Non-pigmented ciliary epithelial cell (primary cell): ENCODE measurements at regions not wholly inside any gene's neighbourhood (a gene's known extent, or its start where the extent isn't known, plus 50 kb on each side); places are given as distances from the start of the nearest gene placed in this dataset.
"Not testable (repeated sequence)": the region's sequence is repeated elsewhere in the genome, so short reads cannot be mapped to it uniquely, and the experiment has no call there.

Source experiments
- DNase-seq: peaks from one replicate; pipeline ENCODE4 v3.0.0-alpha.2; 2010; ENCODE audit warnings: low read depth

GRCh38 chr1:79220509-79220908, 214.0 kb upstream of the ADGRL4 start:
- no peak for DNase-seq

GRCh38 chr1:79215311-79215710, 208.8 kb upstream of the ADGRL4 start:
- no peak for DNase-seq

GRCh38 chr1:79207786-79208185, 201.3 kb upstream of the ADGRL4 start:
- DNase-seq = no peak

- no peak for DNase-seq
Observed at GRCh38 chr1:79207331-79207730, 200.8 kb upstream of the ADGRL4 start.

GRCh38 chr1:79204779-79205479, 198.4 kb upstream of the ADGRL4 start:
- DNase-seq = no peak

GRCh38 chr1:79198832-79199231, 192.3 kb upstream of the ADGRL4 start:
- DNase-seq = peak; percentile 26

GRCh38 chr1:79197421-79197820, 190.9 kb upstream of the ADGRL4 start:
- no peak for DNase-seq

DNA sequence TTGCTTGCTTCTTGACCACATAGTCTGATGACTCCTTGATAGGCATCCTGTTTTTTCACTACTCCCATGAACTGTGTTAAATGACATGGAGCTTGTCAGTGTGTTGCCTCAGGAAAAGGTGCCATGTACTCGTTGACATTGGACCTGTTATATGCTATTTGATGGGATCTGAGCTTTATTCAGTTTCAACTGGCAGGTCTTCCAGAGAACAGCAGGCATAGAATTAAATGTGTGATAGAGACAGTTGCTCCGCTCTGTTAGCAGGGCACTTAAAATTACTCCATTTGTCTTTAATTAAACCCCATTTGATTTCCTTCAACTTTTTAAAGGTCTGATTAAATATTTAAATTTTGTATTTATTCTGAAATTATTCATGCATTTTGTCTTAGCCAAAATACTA, 189.7 kb upstream of the ADGRL4 start:
- DNase-seq = no peak

DNA sequence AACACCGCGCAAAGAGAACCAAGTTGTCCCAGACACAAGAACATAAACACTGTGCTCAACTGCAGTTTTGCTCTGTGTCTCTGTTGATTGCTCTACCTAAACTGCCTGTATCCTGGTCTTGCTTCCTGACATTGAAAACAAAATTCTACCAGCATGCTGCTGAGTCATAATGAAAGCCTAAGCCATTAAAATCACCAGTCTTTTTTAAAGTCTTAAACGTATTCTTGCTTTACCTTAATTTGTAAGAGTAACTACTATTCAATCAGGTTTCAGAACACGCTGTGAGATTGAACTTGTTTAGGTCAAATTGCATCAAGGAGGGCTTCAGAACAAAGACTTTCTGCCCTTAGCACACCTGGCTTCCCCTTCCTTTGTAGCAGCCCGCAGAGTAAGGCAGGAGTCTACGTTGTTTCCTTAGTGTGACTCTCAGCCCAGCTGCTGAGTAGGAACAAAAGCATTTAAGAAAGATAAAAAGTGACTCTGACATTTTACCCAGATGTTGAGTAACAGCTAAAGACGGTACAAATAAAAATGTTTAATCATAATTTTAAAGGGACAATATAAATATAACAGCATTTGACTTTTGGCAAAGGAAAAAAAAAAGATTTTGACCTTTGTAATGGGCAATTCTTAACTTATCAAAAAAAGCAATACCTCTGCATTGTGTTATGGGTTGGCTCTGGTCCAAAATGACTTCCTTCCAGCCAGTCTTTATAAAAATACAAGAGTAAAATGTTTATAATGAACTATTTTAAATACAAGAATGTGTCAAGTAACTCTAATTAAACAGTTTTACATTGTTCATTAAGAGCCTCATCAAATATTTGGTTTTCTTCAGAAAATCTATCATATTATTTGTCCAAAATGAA, 186.9 kb upstream of the ADGRL4 start:
- peak; percentile 54 for DNase-seq

DNA sequence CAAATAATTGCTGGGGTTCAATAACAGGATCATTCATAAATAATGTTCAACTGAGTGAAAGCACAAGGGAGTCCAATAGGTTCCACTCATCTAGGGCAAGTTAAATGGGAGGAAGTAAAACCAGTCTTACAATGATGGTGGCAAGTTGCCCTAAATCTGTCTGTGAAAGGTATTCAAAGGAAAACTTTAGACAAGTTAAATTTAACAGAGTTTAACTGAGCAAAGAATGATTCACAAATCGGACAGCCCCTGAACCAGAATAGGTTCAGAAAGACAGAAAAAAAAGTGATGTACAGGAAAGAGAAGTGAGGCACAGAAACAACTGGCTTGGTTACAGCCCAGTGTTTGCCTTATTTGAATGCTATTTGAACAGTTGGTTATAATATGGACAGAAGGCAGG, 183.5 kb upstream of the ADGRL4 start:
- no peak for DNase-seq

DNA sequence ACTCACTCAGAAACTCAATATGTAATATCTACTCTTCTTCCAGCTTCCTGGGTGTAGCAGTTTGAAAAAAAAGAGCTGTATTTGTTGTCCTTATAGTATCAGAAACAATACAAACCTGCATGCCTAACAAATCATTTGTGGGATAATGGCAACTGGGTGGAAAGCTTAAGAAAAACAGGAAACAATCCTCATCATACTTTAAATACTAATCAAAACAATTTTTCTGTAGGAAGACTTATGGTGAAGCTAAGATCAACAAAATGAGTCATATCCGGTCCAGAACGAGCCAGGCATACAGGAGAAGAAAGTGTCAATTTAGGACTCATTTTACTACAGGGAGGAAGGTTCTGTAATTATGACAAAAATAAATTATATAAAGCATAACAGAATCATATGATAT, 181.8 kb upstream of the ADGRL4 start:
- peak; percentile 28 for DNase-seq

GRCh38 chr1:79186260-79186659, 179.7 kb upstream of the ADGRL4 start:
- DNase-seq = no peak

- DNase-seq = no peak
Observed at GRCh38 chr1:79177844-79178243, 171.3 kb upstream of the ADGRL4 start.

DNA sequence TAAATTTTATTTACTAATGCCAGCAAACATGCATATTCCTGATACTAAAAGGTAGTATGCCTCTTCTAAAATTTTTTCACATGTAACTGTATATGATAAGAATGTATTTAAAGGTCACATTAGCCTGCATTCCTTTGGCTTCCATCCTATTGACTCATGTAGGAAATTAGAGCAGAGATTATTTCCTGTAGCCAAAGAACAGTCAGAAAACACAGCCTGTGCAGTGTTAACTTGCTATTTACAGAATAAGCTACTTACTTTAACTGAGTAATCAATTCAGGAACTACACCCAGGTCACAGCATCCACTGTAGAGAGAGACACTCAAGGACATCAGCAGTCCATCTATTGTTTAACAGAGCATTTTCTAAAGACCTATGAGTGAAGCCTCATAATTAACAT, 154.5 kb upstream of the ADGRL4 start:
- peak; percentile 44 for DNase-seq

DNA sequence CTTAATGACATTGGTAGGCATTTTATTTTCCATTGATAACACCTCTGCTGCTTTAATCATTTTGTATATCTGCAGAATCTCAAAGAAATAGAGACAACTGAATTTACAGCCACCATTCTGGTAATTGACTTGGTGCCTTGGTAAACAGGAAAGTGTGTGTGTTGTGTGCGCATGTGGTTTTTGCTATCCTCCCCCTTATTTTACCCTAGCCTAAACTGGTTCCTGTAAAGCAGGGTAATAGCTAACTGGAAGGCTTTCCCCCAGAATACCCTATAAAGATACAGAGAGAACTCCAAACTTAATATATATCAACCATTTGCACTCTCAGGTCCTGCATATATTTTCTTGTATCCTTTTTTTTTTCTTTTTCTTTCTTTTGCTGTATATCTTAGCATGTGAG, 149.5 kb upstream of the ADGRL4 start:
- no peak for DNase-seq

GRCh38 chr1:79151006-79151796, 144.7 kb upstream of the ADGRL4 start:
- no peak for DNase-seq

GRCh38 chr1:79150576-79150975, 144.0 kb upstream of the ADGRL4 start:
- no peak for DNase-seq

- not testable (repeated sequence) for DNase-seq
Observed at GRCh38 chr1:79138227-79138626, 131.7 kb upstream of the ADGRL4 start.

- no peak for DNase-seq
Observed at GRCh38 chr1:79133774-79134364, 127.3 kb upstream of the ADGRL4 start.

- DNase-seq = no peak
Observed at GRCh38 chr1:79131626-79132025, 125.1 kb upstream of the ADGRL4 start.

GRCh38 chr1:79129914-79130313, 123.4 kb upstream of the ADGRL4 start:
- no peak for DNase-seq

GRCh38 chr1:79128722-79129121, 122.2 kb upstream of the ADGRL4 start:
- peak; percentile 76 for DNase-seq
